NB4 (cell line): ENCODE measurements at regions not wholly inside any gene's neighbourhood (a gene's known extent, or its start where the extent isn't known, plus 50 kb on each side); places are given as distances from the start of the nearest gene placed in this dataset.
A peak's percentile ranks its signal among the peaks of the same experiment; 100 is the strongest.
"Not testable (repeated sequence)": the region's sequence is repeated elsewhere in the genome, so short reads cannot be mapped to it uniquely, and the experiment has no call there.

Source experiments
- DNase-seq: peaks from one replicate; pipeline ENCODE4 v3.0.0; 2010; ENCODE audit warnings: low read depth
- H3K4me3 ChIP-seq: one replicate; pipeline ENCODE4 v1.5.1; 2011; ENCODE audit warnings: mild to moderate bottlenecking, low read depth, low read length, moderate library complexity
- POLR2A ChIP-seq: IDR thresholded peaks from 2 replicates; pipeline ENCODE4 v1.6.1; 2011; ENCODE audit warnings: mild to moderate bottlenecking; ENCODE audit not compliant: insufficient read length; ENCODE audit errors: extremely low read depth

- DNase-seq: peak; percentile 99
- peak overlapping the region; percentile 73 for H3K4me3 ChIP-seq
- TF ChIP-seq POLR2A: peak; percentile 66
These were observed 74.5 kb upstream of the ERV3-1 start for GRCh38 chr7:65080799-65081668.

- not testable (repeated sequence) for DNase-seq, H3K4me3 ChIP-seq
These were observed 68.5 kb upstream of the ERV3-1 start for GRCh38 chr7:65074959-65075358.

GRCh38 chr7:65073160-65073559, 66.7 kb upstream of the ERV3-1 start:
- DNase-seq: peak; percentile 29
- not testable (repeated sequence) for H3K4me3 ChIP-seq

DNA sequence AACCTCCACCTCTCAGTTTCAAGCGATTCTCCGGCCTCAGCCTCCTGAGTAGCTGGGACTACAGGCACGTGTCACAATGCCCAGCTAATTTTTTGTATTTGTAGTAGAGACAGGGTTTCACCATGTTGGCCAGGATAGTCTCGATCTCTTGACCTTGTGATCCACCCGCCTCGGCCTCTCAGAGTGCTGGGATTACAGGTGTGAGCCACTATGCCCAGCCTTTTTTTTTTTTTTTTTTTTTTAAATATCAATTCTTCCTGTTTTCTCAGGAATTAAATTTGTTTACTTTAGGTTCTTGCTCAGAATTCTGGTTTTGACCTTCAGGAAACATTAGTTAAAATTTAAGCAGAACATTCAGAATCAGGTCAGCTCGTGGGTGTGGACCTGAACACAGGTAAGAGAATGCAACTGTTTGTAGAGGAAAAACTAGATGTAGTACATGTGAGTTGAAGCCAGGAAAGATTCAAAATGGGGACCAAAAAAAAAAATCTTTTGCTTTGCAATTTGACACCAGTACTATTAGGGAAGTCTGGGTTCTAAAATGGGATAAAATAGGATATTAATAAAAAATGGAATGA, 65.5 kb upstream of the ERV3-1 start:
- not testable (repeated sequence) for DNase-seq, H3K4me3 ChIP-seq

DNA sequence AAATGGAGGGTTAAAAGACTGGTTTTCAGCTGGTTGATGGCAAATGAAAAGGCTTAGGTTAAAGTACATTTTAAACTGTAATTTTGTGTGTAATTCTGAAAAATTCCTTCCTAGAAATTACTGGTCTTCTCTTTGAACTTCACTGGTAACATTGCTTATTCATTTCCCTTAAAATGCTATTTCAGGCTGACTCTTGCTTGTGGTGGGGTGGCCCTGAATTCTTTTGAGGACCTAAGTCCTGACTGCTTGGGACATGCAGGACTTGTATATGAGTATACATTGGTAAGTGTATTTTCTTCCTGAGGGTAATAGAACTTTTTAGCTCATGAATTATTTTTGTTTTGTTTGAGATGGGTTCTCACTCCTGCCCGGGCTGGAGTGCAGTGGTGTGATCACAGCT, 63.0 kb upstream of the ERV3-1 start:
- DNase-seq, H3K4me3 ChIP-seq: not testable (repeated sequence)

- not testable (repeated sequence) for H3K4me3 ChIP-seq, DNase-seq
These were observed 56.1 kb upstream of the ERV3-1 start for GRCh38 chr7:65062566-65062965.

DNA sequence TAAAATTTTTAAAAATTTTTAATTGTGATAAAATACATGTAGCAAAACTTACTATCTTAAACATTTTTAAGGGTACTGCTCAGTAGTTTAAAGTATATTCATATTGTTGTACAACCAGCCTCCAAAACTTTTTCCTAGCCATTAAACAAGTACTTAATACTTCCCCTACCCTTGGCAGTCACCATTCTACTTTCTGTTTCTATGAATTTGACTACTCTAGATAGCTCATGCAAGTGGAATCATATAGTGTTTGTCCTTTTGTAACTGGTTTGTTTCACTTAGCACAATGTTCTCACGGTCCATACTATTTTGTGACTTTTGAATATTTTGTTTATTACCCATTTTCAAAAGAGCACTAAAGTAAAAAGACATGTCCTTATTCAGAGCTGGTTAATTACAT, 52.8 kb upstream of the ERV3-1 start:
- not testable (repeated sequence) for H3K4me3 ChIP-seq, DNase-seq
